HCT116 (cell line): ENCODE measurements at regions not wholly inside any gene's neighbourhood (a gene's known extent, or its start where the extent isn't known, plus 50 kb on each side); places are given as distances from the start of the nearest gene placed in this dataset.

Experiments used
- CEBPB ChIP-seq: IDR thresholded peaks from 2 replicates; pipeline ENCODE4 v1.6.1; 2012; ENCODE audit warnings: low read depth
- EZH2phosphoT487 ChIP-seq: fragments of 200-600 bp; IDR thresholded peaks from 2 replicates; pipeline ENCODE4 v1.6.1; 2018; ENCODE audit warnings: antibody characterized with exemption, borderline replicate concordance
- TF ChIP-seq, protein P1 (sequence below), 3 experiments: fragments of 200-600 bp in 1 of 3; sonication (generic) in 1 of 3; IDR thresholded peaks in 2 of 3; conservative IDR thresholded peaks in 1 of 3; 2 replicates each; pipeline ENCODE4 v1.5.1; 2012 to 2017; ENCODE audit warnings: low read depth in 2 of 3, low read length in 2 of 3, antibody characterized with exemption in 1 of 3, borderline replicate concordance in 1 of 3, control low read depth in 1 of 3, mild to moderate bottlenecking in 1 of 3, mixed read lengths in 1 of 3, mixed run types in 1 of 3, moderate library complexity in 1 of 3; ENCODE audit not compliant: insufficient read depth in 1 of 3

- TF ChIP-seq, protein P1, sequence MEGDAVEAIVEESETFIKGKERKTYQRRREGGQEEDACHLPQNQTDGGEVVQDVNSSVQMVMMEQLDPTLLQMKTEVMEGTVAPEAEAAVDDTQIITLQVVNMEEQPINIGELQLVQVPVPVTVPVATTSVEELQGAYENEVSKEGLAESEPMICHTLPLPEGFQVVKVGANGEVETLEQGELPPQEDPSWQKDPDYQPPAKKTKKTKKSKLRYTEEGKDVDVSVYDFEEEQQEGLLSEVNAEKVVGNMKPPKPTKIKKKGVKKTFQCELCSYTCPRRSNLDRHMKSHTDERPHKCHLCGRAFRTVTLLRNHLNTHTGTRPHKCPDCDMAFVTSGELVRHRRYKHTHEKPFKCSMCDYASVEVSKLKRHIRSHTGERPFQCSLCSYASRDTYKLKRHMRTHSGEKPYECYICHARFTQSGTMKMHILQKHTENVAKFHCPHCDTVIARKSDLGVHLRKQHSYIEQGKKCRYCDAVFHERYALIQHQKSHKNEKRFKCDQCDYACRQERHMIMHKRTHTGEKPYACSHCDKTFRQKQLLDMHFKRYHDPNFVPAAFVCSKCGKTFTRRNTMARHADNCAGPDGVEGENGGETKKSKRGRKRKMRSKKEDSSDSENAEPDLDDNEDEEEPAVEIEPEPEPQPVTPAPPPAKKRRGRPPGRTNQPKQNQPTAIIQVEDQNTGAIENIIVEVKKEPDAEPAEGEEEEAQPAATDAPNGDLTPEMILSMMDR (IDR thresholded peaks at IDR 0.05 in 2 of 3, conservative IDR thresholded peaks at IDR 0.05 in 1 of 3; ENCODE audit: borderline replicate concordance in 1 of 3, insufficient read depth in 1 of 3, low read depth in 2 of 3, low read length in 2 of 3): no peak
- TF ChIP-seq CEBPB (no peak), EZH2phosphoT487 (no peak)
Measured at GRCh38 chr9:81416476-81417298, 272.7 kb downstream of the TLE1 start.
